ENCODE measurements at regions not wholly inside any gene's neighbourhood (a gene's known extent, or its start where the extent isn't known, plus 50 kb on each side); places are given as distances from the start of the nearest gene placed in this dataset.

- no peak for DNase-seq
Observed at GRCh38 chr13:73793361-73793760, 340.8 kb downstream of the KLF12 start.

DNA sequence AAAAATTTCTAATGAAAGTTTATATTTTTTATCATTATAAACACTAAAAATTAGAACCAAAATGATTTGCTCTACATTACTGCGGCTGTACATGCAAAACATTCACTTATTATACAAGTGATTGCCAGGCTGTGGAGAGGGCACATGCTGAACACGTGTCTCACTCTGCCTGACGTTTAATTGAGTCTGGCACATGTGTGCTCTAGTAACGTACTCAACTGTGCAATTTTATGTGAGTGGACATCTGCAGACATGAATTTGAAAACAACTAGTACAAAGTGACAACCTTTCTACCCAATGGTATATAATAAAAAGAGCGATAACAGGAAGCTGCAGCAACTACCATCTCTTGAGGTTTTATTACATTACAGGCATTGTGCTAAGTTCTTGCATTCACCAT lies 341.4 kb downstream of the KLF12 start:
- no peak for DNase-seq

DNA sequence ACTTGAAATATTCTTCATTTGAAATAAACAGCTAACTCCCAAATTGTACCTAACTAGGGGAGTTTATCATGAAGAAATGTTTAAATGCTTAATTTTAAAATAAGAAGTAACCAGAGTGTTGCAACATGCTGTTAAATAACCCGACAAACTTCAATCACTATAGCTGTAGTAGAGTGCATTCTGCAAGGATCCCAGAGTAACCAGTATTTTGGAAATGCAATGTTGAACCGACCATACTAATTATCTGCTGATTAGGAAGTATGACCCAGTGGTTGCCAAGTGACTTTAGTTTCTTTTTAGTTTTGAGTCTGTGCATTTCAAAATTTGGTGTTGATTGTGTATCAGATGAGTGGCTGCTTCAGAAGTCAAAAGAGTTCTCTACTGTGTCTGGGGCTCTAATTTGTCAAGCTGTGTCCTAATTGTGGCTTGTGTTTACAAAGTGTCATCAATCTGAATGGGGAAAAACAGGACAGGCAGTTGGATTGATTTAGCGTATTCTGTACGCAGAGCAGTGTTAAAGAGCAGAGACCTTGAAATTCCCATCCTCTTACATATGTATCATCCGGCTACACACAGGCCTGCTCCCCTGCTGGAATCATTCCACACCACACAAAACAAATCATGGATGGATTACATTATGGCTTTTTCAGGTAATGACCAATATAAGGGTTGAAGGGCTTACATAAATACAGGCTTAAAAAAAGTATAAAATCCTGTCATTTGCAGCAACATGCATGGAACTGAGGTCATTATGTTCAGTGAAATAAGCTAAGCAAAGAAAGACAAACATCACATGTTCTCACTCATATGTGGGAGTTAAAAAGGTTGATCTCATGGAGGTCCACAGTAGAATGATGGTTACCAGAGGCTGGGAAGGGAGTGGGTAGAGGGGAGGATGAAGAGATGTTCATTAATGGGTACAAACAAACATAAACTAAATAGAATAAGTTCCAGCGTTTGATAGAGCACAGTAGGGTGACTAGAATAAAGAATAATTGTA lies 351.5 kb downstream of the KLF12 start:
- no peak for DNase-seq

GRCh38 chr13:73781384-73781783 lies 352.8 kb downstream of the KLF12 start:
- DNase-seq, result no peak

GRCh38 chr13:73779881-73780280 lies 354.3 kb downstream of the KLF12 start:
- no peak for DNase-seq

GRCh38 chr13:73778242-73778864 lies 355.9 kb downstream of the KLF12 start:
- no peak for DNase-seq

GRCh38 chr13:73777134-73777533 lies 357.1 kb downstream of the KLF12 start:
- no peak for DNase-seq

DNA sequence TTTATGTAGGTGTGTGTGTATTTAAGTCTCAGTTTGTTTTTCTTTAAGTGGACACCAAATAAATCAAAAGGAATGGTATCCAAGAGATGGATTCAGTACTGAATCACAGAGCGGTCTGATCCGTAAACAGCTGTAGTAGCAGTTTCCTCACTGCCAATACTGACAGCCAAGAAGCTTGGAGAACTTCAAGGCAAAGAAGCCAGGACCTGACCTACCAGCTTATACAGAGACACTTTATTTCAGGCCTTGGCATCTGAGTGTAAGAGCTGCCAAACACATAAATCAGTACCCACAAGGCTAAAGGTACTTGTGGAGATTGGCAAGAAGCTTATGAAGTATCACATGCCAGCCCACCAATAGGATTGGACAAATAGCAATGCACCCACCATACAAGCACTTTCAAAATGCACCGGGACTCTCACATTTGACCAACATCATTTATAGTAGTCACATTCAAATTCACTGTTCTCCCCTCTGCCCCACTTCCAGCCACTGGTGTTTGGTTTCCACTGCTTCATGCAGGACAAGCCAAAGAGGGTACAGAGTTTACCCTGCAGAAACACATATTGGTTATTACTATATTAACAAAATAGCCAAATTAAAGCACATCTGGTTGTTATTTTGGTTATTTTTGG lies 357.9 kb downstream of the KLF12 start:
- no peak for DNase-seq

- no peak for DNase-seq
Observed at GRCh38 chr13:73773168-73773549, 361.0 kb downstream of the KLF12 start.

GRCh38 chr13:73772449-73773167 lies 361.6 kb downstream of the KLF12 start:
- no peak for DNase-seq

DNA sequence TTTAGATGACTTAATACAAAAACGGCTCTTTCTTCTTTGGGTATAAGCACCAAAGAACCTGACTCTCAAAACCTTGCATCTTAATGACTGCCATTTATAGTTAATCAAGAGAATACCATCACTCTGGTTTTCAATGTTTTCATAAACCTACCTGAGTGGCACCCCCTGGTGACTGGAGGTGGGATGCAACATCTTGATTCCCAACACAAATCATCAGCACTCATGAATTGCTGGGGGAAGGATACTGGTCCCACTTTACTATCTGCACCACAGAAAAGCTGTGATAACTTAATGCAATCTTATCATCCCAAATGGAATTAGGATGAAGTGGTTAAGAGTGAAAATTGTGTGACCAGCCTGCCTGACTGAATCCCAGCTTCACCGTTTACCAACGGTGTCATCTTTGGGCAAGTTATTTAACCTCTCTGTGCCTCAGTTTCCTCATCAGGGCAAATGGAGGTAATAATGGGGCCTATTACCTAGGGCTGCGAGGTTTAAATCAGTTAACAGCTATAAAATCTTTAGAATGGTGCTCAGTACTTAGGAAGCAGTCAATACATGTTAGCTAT lies 366.4 kb downstream of the KLF12 start:
- DNase-seq, result no peak

DNA sequence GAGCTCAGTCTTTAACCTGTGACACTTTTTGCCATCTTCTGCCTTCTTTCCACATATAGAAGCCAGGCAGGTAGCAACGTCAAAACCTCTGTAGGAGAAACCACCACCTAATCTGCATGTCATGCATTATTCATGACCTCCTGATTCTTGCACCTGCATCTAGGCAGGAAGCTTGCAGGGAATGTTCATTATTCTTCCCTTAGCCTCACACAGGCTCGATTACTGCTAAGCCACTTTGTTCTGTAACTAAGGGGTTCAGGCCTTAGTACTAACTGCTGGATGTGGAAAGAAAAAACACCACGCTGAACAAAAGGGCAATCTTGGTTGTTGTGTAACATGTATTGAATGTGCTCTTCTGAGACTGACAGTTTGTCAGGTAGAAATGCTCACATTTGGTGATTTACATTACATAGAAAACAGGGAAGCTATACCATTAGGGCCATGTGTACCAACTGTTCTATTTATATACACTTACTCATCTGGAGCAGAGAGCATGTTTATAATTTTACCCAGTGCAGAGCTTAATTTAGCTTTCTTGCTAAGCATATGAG lies 366.9 kb downstream of the KLF12 start:
- peak; percentile 43 for DNase-seq

DNA sequence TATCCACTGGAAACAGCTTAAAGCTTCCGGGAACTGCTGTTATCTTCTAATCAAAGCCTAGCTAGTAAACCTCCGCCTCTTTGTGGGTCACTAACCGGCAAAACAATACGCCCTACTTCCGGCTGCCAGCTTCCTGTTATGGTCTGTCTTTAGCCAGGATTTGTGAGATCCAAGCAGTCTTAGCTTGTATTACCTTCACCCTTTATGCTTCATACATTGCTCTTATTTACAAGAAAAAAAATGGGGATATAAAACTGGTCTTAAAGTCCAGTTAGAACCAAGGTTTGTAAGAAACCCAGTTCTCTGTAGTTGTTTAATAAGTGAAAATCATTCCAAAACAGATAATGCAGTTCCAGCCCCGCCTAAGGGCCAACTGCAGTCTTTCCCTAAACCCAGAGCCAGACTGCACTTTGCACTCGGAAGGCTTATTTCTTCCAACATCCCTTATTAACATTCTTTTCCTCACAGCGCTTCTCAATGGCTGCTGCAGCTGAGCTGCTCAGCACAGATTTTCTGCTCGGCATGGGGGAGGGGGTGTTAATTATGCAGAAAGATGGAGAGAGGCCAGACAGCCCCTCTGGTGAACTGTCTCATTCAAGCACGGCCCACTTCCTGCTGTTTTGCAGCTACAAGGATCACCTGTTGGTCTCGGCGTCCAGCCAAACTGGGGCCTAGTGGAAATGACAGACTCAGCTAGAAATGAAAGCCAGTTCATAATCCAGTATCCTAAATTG lies 368.4 kb downstream of the KLF12 start:
- DNase-seq, result peak; percentile 93

DNA sequence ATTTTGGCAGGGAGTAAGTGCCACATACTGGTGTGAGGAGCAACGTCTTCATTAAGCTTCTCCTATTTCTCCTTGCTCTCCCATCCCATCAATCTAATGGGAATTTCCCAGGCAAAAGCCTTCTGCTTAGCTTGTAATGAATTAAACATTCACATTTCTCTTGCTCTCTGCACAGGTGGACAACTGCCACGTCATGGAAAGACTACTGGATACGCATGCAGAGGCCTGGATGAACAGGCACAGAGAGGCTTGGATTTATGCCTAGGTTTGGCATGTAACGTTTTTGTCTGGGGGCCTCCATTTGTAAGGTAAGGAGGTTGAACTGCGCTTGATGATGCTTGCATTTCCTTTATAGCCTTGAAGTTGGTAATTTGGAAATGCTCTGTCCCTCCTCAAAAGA lies 374.8 kb downstream of the KLF12 start:
- DNase-seq, result no peak

GRCh38 chr13:73757481-73758233 lies 376.5 kb downstream of the KLF12 start:
- no peak for DNase-seq

DNA sequence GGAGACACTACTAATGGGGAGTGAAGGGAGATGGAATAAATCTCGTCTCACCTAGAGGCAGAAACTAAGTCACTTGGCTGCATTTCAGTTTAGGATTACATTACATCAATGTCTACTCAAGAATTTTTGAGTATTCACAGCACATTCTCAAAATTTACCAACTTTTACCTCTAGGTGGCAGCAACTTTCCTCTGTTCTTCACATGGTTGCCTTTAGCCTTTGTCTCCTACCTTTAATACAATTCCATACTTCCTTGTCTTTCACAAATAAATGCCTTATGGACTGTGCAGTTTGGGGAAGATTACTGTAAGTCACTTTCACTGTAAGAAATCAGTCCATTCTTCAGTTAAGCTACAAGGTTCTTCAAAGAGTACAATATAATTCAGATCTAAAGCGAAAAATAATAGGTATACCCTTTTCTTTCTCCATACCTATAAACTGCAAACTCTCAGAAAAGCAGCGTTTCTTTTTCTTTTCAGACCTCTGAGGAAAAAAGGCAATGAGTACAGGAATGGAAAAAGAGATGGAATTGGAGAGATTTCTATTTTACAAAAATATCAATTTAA lies 379.4 kb downstream of the KLF12 start:
- peak; percentile 85 for DNase-seq

DNA sequence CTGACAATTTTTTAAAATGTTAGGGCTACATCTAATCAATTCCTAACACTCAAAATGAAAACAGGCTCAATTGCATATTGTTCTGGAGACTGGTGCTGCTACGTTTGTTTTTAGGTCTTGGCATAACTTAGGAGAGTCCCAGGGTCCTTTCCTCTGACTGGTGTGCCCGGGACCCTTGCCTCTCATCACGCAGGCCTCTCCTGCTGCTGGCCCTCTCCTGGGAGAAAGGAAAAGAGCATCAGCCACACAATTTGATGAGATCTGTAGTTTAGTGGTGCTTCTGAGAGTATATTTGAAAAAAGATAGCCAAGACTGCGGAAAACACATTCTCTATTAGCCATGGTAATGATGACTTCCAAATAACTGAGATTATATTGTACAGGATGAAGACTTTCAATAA lies 380.0 kb downstream of the KLF12 start:
- DNase-seq, result no peak

- no peak for DNase-seq
Observed at GRCh38 chr13:73751290-73751689, 382.9 kb downstream of the KLF12 start.

DNA sequence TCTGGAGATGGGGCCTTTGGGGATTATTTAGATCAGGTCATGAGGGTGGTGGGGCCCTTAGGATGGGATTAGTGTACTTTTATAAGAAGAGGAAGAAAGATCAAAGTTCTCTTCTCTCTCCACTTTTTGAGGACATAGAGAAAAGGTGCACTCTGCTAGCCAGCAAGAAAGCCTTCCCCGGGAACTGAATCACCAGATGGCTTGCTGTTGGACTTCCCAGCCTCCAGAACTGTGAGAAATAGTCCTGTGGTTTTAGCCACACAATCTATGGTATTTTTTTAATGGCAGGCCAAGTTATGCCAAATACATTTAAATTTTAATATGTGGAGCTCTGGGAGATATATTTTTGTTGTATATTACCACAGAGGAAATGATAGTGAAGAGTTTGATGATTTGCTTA lies 385.8 kb downstream of the KLF12 start:
- no peak for DNase-seq

GRCh38 chr13:73745190-73745589 lies 389.0 kb downstream of the KLF12 start:
- DNase-seq, result no peak
